HL-60 (cell line): ENCODE measurements at regions not wholly inside any gene's neighbourhood (a gene's known extent, or its start where the extent isn't known, plus 50 kb on each side); places are given as distances from the start of the nearest gene placed in this dataset.

Experiments used
- DNase-seq, 2 experiments: peaks; one replicate each; pipeline ENCODE4 v3.0.0-alpha.2; 2010 to 2020; ENCODE audit warnings: low read depth in 1 of 2, low spot score in 1 of 2
- H3K27ac ChIP-seq: fragments of 250-450 bp; sonication (Bioruptor Pico); replicated peaks from 2 replicates; pipeline ENCODE4 v1.5.1; 2020; ENCODE audit warnings: mild to moderate bottlenecking, moderate library complexity
- H3K27me3 ChIP-seq: fragments of 250-450 bp; sonication (Bioruptor Pico); 2 replicates; pipeline ENCODE4 v1.5.1; 2021; ENCODE audit warnings: mild to moderate bottlenecking, moderate library complexity; ENCODE audit not compliant: insufficient read depth, poor library complexity, severe bottlenecking
- H3K4me3 ChIP-seq: replicated peaks from 2 replicates; pipeline ENCODE4 v1.5.1; 2011; ENCODE audit warnings: mild to moderate bottlenecking, control low read depth, low read length; ENCODE audit not compliant: insufficient read depth
- CTCF ChIP-seq: IDR thresholded peaks from one replicate; pipeline ENCODE4 v1.5.1; 2011; ENCODE audit warnings: low read length, control low read depth, inconsistent platforms; ENCODE audit not compliant: insufficient read depth
- GABPA ChIP-seq: IDR thresholded peaks from 2 replicates; pipeline ENCODE4 v1.6.1; 2012; ENCODE audit warnings: low read depth
- POLR2AphosphoS5 ChIP-seq: IDR thresholded peaks from 2 replicates; pipeline ENCODE4 v1.6.1; 2012; ENCODE audit warnings: low read depth
- REST ChIP-seq: IDR thresholded peaks from 2 replicates; pipeline ENCODE4 v1.6.1; 2012; ENCODE audit warnings: low read depth; ENCODE audit not compliant: insufficient replicate concordance
- SPI1 ChIP-seq: IDR thresholded peaks from 2 replicates; pipeline ENCODE4 v1.6.1; 2012; ENCODE audit warnings: low read depth, mild to moderate bottlenecking, borderline replicate concordance

GRCh38 chr6:56403745-56404144, 156.4 kb upstream of the COL21A1 start:
- TF ChIP-seq SPI1, result no peak
- TF ChIP-seq REST, result no peak
- no peak for TF ChIP-seq CTCF
- no peak for TF ChIP-seq GABPA
- no peak for TF ChIP-seq POLR2AphosphoS5
- H3K4me3 ChIP-seq, result no peak overlapping the region
- no peak for DNase-seq
- H3K27ac ChIP-seq, result no peak overlapping the region
- no peaks in the 10 kb centered on the region for H3K27me3 ChIP-seq

- DNase-seq, result no peak
- no peak overlapping the region for H3K4me3 ChIP-seq
Measured at GRCh38 chr6:56401477-56402070, 154.2 kb upstream of the COL21A1 start.

More at GRCh38 chr6:56401477-56402070, 154.2 kb upstream of the COL21A1 start:
- TF ChIP-seq REST (no peak), GABPA (no peak), CTCF (no peak), POLR2AphosphoS5 (no peak), SPI1 (no peak)
- Histone ChIP-seq H3K27me3 (no peaks in the 10 kb centered on the region), H3K27ac (no peak overlapping the region)
